GM19324 (cell line): ENCODE measurements at regions not wholly inside any gene's neighbourhood (a gene's known extent, or its start where the extent isn't known, plus 50 kb on each side); places are given as distances from the start of the nearest gene placed in this dataset.
"Not testable (repeated sequence)": the region's sequence is repeated elsewhere in the genome, so short reads cannot be mapped to it uniquely, and the experiment has no call there.

Experiments
- ATAC-seq: cut with Tn5 transposase; IDR thresholded peaks from one replicate; pipeline ENCODE4 v1.9.1; 2021; ENCODE audit warnings: mild to moderate bottlenecking, moderate library complexity; ENCODE audit not compliant: unreplicated experiment, low FRiP score

GRCh38 chr11:82539669-82540068 lies 194.0 kb downstream of the FAM181B start:
- no peak for ATAC-seq

DNA sequence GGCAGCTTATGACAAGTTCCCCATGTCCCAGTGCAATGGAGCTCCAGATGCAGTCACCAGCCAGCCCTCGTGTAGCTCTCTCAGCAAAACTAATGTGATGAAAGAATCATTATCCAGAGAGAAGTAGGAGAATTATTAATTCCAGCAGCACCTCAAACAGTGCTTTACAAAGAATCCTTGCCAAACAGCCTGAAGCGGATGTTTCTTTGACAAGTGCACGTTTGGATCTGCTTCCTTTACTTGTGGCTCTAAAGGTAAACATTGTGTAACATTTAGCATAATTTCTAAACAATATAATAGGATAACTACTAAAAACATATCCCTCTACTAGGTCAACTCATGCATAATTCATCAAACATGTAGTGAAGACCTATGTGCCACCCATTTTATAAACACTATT lies 197.0 kb downstream of the FAM181B start:
- ATAC-seq = no peak

DNA sequence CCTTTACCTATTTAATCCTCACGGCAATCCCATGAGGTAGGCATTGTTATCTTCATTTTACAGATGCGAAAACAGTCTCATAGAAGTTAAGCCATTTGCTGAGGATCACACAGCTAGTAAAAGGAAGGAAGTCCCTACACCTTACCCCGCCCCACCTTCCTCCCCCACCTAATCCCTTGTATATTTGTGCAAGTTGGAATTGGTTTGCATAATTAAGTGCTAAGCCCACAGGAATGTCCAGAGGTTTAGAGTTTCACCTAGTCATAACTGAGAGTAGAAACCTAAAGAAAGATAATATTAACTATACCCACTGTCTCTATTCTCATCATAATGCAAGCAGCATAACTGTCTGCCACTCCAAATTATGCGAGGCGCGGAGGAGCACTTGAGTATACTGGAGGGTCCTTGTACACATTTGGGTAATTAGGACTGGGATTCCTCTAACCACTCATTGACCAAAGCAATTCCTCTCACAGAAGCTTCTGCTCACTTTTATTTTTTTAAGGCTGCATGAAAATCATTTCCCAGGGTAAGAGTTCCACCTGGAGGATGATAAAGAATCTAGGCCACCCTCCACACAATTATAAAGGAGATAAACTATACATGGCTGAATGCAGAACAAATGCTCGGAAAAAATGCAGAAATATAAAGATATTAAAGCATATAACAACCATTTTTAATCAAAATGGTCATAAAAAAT lies 199.9 kb downstream of the FAM181B start:
- ATAC-seq = no peak

- ATAC-seq = no peak
These were observed 203.7 kb downstream of the FAM181B start for GRCh38 chr11:82529936-82530335.

- ATAC-seq = no peak
These were observed 206.5 kb downstream of the FAM181B start for GRCh38 chr11:82527081-82527584.

GRCh38 chr11:82523141-82523540 lies 210.5 kb downstream of the FAM181B start:
- no peak for ATAC-seq

DNA sequence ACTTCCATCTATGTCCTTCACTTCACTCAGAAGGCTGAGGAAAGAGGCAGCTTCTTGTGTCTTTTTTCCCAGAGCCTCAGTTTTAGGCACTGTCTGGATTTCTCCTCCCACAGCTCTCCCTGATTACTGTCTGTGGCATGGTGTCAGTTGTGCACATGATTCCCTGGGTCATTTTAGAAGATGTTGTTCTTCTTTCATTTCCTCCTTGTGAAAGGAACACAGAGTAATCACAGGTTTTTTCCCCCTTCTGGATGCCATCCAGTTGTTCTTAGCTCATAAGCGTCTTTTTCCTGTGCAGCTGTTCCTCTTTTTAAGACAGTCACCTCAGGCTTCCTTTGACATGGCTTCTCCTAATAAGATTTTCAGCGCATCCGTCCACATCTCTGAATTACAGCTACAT lies 212.2 kb downstream of the FAM181B start:
- ATAC-seq = no peak

DNA sequence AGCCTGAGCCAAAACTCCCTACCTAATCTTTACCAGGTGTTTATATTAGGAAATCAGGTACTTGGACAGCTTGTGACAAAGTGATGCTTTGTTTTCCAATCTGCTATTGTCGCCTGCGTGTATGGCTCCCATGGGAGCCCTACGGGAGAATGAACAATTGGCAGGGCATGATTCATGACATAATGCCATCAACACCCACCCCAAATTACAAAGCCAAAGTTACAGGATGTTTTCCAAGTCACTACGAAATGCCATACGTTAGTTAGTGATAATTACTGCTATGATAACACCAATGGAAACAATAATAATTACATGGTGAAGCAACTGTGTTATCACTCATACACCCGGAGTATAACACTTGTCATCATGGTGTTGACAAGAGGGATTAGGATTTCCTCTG lies 226.4 kb downstream of the FAM181B start:
- ATAC-seq = no peak

DNA sequence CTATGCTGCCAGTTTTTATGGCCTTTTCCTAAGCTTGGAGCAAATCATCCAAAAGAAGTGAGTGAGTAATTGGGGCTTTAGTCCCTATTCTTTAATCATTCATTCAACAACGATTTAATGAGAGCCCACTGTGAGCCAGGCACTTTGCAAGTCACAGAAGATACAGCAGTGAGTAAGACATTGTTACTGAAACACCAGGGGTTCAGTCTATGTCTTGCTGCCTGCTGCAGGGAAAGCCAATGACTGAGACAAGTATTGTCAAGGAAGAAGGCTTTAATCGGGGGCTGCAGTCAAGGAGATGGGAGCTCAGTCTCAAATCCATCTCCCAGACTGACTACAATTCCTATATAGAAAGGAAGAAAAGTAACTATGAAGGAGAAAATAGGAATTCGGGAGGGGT lies 228.3 kb downstream of the FAM181B start:
- no peak for ATAC-seq

DNA sequence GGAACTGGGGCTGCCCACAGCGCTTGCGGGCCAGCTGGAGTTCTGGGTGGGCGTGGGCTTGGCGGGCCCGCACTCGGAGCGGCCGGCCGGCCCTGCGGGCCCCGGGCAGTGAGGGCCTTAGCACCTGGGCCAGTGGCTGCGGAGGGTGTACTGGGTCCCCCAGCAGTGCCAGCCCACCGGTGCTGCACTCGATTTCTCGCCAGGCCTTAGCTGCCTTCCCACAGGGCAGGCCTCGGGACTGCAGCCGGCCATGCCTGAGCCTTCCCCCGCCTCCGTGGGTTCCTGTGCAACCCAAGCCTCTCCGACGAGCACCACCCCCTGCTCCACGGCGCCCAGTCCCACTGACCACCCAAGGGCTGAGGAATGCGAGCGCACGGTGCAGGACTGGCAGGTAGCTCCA lies 232.5 kb downstream of the FAM181B start:
- not testable (repeated sequence) for ATAC-seq

GRCh38 chr11:82494988-82495432 lies 238.7 kb downstream of the FAM181B start:
- no peak for ATAC-seq

DNA sequence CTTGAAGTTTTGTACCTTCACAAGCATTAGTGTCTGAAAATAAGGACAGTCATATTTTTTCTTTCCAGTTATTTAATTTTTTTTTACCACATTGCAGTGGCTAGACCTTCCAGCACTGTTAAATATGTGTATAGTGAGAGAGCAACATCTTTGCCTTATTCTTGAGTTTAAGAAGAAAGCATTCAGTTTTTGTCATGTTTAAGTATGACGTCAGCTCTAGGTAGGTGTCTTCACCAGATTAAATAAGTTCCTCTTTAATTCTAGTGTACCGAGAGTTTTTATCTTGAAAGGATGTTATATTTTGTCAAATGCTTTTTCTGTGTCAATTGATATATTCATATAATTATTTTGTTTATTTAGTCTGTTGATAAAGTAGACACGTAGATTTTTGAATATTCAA lies 258.8 kb downstream of the FAM181B start:
- ATAC-seq = no peak

GRCh38 chr11:82465481-82465880 lies 268.2 kb downstream of the FAM181B start:
- no peak for ATAC-seq

DNA sequence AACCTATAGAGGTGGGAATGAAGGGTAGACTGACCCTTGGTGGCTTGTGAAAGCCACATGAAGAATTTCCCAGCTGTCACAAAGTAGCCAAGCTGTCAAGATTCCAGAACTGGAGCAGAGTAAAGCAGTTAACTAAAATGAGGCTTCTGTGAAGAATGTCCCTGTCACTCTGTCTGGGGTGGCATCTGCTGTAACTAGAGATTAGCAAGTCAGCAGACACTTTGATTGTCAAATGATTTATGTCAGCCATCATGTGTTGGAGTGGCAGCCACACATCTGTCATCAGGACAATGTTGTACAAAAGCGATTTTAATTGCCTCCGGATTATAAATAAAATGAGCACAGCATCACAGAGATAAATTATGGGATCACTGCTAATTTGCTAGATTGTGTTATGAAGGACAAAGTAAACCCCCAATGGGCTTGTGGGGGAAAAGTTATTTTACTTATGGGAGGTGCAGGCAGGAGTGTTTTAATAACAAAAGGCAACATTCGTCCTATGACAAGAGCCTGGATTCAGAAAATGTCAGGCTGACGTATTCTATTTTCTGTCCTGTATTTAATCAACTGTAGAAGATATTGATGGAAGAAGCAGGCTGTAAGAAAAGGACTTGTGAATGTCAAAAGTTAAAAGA lies 270.9 kb downstream of the FAM181B start:
- no peak for ATAC-seq

DNA sequence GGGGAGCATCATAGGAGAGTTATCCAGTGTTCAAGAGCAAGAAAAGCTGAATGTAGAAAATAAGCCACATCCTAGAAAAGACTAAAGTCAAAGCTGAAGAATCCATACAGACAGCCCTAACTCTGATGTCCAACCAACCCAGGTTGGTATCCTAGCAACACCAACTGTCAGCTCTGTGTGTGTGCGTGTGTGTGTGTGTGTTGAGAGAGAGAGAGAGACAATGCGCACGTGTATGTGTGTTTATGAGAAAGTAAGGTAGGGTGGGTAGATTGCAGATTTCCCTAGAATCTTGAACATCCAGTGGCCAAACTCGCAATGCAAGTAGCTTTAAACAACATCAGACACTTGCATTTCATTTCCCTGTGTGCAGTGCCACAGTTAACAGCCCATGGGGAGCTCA lies 274.9 kb downstream of the FAM181B start:
- ATAC-seq = no peak

GRCh38 chr11:82458147-82458546 lies 275.5 kb downstream of the FAM181B start:
- ATAC-seq = no peak

- ATAC-seq = no peak
These were observed 282.7 kb downstream of the FAM181B start for GRCh38 chr11:82450996-82451395.

DNA sequence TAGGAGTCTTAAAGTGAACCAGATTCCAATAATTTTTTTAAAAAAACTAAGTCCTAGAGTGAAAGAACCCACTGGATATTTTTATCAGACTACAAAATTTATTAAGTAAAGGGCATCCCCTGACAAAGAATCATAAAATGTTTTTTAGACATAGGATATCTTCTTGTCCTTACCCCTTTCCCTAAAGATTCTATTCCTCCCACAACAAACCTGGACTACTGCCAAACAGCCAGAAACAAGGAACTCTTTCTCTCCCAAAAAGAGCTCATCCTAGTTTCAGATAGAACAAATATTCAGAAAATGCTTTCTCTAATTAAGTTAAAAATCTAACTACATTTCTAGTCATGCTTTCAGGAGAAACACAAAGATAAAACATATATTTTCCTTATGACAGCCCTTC lies 327.1 kb downstream of the FAM181B start:
- no peak for ATAC-seq

GRCh38 chr11:82405421-82405820 lies 328.2 kb downstream of the FAM181B start:
- ATAC-seq = no peak

DNA sequence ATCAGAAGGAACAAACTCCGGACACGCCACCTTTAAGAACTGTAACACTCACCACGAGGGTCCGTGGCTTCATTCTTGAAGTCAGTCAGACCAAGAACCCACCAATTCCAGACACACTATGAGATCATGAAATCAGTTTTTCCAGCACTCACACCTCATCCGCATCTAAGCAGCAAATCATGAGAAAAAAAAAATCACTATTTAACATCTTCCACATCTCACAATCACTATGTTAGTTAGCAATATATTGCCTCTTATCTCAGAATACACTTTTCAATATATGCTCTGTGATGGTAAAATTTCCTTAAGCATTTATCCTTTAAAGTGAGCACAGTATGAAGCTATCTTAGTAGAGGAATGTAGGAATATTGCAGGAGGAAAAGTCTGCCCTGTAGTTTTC lies 328.7 kb downstream of the FAM181B start:
- ATAC-seq = no peak

DNA sequence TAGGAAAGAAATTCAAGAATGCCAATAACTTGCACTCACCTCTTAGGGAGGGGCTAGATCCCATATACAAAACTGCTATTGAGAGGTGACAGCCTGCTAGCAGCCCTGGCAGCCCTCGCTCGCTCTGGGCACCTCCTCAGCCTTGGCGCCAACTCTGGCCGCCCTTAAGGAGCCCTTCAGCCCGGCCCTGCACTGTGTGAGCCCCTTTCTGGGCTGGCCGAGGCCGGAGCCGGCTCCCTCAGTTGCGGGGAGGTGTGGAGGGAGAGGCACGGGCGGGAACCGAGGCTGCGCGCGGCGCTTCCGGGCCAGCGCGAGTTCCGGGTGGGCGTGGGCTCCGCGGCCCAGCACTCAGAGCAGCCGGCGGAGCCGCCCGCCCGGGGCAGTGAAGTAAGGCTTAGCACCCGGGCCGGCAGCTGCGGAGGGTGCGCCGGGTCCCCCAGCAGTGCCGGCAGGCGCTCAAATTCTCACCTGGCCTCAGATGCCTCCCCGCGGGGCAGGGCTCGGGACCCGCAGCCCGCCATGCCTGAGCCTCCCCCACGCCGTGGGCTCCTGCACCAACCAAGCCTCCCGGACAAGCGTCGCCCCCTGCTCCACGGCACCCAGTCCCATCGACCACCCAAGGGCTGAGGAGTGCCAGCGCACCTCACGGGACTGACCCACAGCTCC lies 329.9 kb downstream of the FAM181B start:
- no peak for ATAC-seq
